ENCODE measurements at regions not wholly inside any gene's neighbourhood (a gene's known extent, or its start where the extent isn't known, plus 50 kb on each side); places are given as distances from the start of the nearest gene placed in this dataset.

DNA sequence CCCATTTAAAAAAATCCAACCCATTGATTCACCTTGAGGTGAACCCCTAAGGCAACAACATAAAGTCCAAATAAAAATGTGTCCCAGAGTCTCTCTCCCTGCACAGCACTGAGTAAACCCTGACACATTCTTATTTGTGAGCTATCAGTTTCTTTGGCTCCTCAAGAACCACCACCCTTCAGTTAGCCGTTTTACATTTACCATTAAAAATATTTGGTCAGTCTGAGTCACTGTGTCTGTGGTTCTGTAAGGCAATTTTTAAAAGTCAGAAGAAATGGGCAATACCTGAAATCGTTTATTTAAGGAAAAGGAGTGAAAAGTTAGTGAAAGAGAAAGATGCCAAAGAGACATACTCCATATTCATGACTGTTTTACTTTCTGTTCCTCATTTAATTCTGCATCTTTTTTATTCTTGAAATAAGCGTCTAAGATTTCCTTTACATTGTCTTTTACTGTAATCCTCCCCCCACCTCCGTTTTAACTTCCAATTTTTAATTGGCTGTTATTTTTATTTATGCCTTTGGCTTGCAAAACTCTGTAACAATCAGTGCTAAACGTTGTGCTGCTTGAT, 91.7 kb upstream of the IVNS1ABP start:
- TF ChIP-seq, protein P1, sequence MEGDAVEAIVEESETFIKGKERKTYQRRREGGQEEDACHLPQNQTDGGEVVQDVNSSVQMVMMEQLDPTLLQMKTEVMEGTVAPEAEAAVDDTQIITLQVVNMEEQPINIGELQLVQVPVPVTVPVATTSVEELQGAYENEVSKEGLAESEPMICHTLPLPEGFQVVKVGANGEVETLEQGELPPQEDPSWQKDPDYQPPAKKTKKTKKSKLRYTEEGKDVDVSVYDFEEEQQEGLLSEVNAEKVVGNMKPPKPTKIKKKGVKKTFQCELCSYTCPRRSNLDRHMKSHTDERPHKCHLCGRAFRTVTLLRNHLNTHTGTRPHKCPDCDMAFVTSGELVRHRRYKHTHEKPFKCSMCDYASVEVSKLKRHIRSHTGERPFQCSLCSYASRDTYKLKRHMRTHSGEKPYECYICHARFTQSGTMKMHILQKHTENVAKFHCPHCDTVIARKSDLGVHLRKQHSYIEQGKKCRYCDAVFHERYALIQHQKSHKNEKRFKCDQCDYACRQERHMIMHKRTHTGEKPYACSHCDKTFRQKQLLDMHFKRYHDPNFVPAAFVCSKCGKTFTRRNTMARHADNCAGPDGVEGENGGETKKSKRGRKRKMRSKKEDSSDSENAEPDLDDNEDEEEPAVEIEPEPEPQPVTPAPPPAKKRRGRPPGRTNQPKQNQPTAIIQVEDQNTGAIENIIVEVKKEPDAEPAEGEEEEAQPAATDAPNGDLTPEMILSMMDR (IDR thresholded peaks at IDR 0.05; ENCODE audit: poor library complexity) = no peak
- TF ChIP-seq EZH2phosphoT487 (IDR thresholded peaks at IDR 0.05; ENCODE audit: low read depth, severe bottlenecking, unreplicated experiment) (no peak), EZH2 (IDR thresholded peaks at IDR 0.05; ENCODE audit: borderline replicate concordance) (no peak)

Data from hepatocyte (in vitro differentiated cells).